Vagina (tissue), 2 donors: ENCODE measurements at regions not wholly inside any gene's neighbourhood (a gene's known extent, or its start where the extent isn't known, plus 50 kb on each side); places are given as distances from the start of the nearest gene placed in this dataset.

Source experiments
- DNase-seq, 2 donors: peaks; one replicate each; pipeline ENCODE4 v3.0.0-alpha.2; 2017; ENCODE audit errors: extremely low spot score in 2 of 2
- H3K27ac ChIP-seq: fragments of 200-600 bp; sonication (generic); one replicate; pipeline ENCODE4 v1.5.1; 2019
- H3K27me3 ChIP-seq: fragments of 200-600 bp; sonication (generic); one replicate; pipeline ENCODE4 v1.5.1; 2019
- H3K36me3 ChIP-seq, 2 donors: fragments of 200-600 bp; sonication (generic); one replicate each; pipeline ENCODE4 v1.5.1; 2017 to 2019
- H3K4me1 ChIP-seq: fragments of 200-600 bp; sonication (generic); one replicate; pipeline ENCODE4 v1.5.1; 2019
- H3K4me3 ChIP-seq, 2 donors: fragments of 200-600 bp; sonication (generic); 1 replicate in 1 of 2; 2 replicates in 1 of 2; pipeline ENCODE4 v1.5.1; 2016 to 2019
- H3K9me3 ChIP-seq: fragments of 200-600 bp; sonication (generic); one replicate; pipeline ENCODE4 v1.5.1; 2019
- POLR2A ChIP-seq, 2 donors: fragments of 450-650 bp; IDR thresholded peaks; one replicate each; pipeline ENCODE4 v1.6.1; 2017; ENCODE audit warnings: antibody characterized with exemption in 2 of 2, mild to moderate bottlenecking in 2 of 2, moderate library complexity in 2 of 2
- POLR2AphosphoS5 ChIP-seq, 2 donors: sonication (generic); formaldehyde crosslinking; IDR thresholded peaks; one replicate each; pipeline ENCODE4 v1.9.0; 2017; ENCODE audit warnings: antibody characterized with exemption in 2 of 2, mild to moderate bottlenecking in 2 of 2, low read depth in 1 of 2; ENCODE audit not compliant: insufficient read depth in 1 of 2
- intact Hi-C: fragments of 100-400 bp; cut with DNase I; formaldehyde crosslinking; loops from one replicate; pipeline ENCODE4 v1.15.1; 2023
- TF ChIP-seq, protein P1 (sequence below), 3 experiments: fragments of 450-650 bp in 2 of 3; fragments of 200-600 bp in 1 of 3; sonication (generic) in 1 of 3; IDR thresholded peaks; one replicate each; pipeline ENCODE4 v1.5.1; 2017 to 2019; ENCODE audit warnings: antibody characterized with exemption in 3 of 3, mild to moderate bottlenecking in 2 of 3, moderate library complexity in 2 of 3

DNA sequence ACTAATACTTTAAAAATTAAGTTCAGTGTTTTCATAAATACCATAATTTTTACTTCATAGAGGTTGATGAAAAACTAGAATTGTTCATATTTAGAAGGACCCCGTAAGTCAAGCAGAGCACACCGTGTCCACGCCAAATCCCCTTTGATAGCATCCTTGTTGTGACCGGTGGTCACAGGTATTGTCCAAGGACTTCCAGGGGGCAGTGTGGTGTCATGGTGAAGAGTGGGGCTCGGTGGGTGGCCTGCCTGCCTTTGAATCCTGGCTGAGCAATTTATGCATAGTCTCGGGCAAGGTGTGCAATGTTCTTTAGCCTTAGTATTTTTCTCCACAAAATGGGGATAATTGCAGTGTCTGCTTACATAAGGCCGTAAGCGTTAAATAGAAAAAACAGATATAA is 169.9 kb downstream of the KTN1 start:
- intact Hi-C loops, result no loop called here
- Histone ChIP-seq H3K36me3 (no peaks in the 10 kb centered on the region), H3K27ac (no peak overlapping the region), H3K4me3 (no peak overlapping the region), H3K27me3 (no peaks in the 10 kb centered on the region), H3K4me1 (no peaks in the 10 kb centered on the region), H3K9me3 (no peaks in the 10 kb centered on the region)
- DNase-seq, result no peak
- TF ChIP-seq, protein P1, sequence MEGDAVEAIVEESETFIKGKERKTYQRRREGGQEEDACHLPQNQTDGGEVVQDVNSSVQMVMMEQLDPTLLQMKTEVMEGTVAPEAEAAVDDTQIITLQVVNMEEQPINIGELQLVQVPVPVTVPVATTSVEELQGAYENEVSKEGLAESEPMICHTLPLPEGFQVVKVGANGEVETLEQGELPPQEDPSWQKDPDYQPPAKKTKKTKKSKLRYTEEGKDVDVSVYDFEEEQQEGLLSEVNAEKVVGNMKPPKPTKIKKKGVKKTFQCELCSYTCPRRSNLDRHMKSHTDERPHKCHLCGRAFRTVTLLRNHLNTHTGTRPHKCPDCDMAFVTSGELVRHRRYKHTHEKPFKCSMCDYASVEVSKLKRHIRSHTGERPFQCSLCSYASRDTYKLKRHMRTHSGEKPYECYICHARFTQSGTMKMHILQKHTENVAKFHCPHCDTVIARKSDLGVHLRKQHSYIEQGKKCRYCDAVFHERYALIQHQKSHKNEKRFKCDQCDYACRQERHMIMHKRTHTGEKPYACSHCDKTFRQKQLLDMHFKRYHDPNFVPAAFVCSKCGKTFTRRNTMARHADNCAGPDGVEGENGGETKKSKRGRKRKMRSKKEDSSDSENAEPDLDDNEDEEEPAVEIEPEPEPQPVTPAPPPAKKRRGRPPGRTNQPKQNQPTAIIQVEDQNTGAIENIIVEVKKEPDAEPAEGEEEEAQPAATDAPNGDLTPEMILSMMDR (IDR thresholded peaks at IDR 0.05), result no peak
- TF ChIP-seq POLR2AphosphoS5 (IDR thresholded peaks at IDR 0.05; ENCODE audit: insufficient read depth in 1 of 2, low read depth in 1 of 2) (no peak), POLR2A (IDR thresholded peaks at IDR 0.05) (no peak)

DNA sequence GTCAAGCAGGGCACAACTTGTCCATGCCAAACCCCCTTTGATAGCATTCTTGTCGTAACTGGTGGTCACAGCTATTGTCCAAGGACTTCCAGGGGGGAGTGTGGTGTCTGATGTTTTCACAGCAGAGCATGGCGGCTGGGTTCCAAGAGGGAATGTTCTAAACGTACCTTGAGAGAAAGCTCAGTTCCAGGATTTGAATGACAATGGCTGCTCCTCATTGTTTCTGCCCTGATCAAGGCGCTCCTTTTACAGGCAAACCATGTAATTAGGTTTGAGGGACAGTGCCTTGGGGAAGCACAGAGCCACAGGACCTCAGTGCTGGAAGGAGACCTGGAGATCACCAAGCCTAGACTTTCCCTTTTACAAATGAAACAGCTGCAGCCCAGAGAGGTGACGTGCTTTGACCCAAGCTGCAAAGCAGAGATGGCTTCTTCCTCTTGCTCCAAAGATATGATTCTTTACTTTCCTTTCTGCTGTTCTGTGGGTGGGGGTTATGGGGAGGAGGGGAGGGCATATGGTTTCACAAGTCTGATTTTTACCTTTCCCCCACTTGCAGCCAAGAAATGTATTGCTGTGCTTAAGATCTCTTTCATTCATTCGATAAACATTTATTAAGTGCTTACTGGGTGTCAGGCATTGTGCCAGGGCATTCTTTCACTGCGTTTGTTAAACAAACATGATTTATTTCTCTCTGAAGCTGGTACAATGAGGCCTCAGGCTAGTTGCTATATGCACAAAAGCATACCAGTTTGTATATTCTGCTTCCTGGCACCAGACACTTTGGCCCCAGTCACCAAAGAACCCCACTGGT is 172.8 kb downstream of the KTN1 start:
- DNase-seq, result no peak
- TF ChIP-seq POLR2A (IDR thresholded peaks at IDR 0.05) (no peak), POLR2AphosphoS5 (IDR thresholded peaks at IDR 0.05; ENCODE audit: insufficient read depth in 1 of 2, low read depth in 1 of 2) (no peak)
- TF ChIP-seq, protein P1 (IDR thresholded peaks at IDR 0.05), result no peak
- no peak overlapping the region for H3K27ac ChIP-seq
- H3K9me3 ChIP-seq, result no peaks in the 10 kb centered on the region
- no peaks in the 10 kb centered on the region for H3K4me1 ChIP-seq
- intact Hi-C loops, result no loop called here
- no peaks in the 10 kb centered on the region for H3K36me3 ChIP-seq
- no peaks in the 10 kb centered on the region for H3K27me3 ChIP-seq
- no peak overlapping the region for H3K4me3 ChIP-seq

DNA sequence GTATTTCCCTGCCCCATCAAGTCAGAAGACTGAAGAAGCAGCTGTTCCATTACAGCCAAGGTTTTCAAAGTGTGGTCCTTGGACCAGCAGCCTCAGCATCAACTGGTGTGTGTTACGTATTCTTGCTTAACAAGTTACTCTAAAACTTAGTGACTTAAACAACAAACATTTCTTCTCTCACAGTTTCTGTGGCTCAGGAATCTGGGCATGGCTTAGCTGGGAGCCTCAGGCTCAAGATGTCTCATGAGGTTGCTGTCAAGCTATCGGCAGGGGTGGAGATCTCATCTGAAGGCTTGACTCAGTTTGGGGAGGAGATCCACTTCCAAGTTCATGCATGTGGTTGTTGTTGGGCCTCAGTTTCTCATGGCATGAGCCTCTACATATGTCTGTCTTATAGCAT is 174.5 kb downstream of the KTN1 start:
- no peak for DNase-seq
- Histone ChIP-seq H3K4me1 (no peaks in the 10 kb centered on the region), H3K36me3 (no peaks in the 10 kb centered on the region), H3K9me3 (no peaks in the 10 kb centered on the region), H3K27me3 (no peaks in the 10 kb centered on the region), H3K27ac (no peak overlapping the region), H3K4me3 (no peak overlapping the region)
- TF ChIP-seq POLR2AphosphoS5 (IDR thresholded peaks at IDR 0.05; ENCODE audit: insufficient read depth in 1 of 2, low read depth in 1 of 2) (no peak), POLR2A (IDR thresholded peaks at IDR 0.05) (no peak)
- TF ChIP-seq, protein P1 (IDR thresholded peaks at IDR 0.05), result no peak
- intact Hi-C loops, result no loop called here

GRCh38 chr14:55754871-55755270 is 174.9 kb downstream of the KTN1 start:
- intact Hi-C loops, result no loop called here
- H3K27me3 ChIP-seq, result no peaks in the 10 kb centered on the region
- no peak for TF ChIP-seq POLR2A (IDR thresholded peaks at IDR 0.05)
- TF ChIP-seq POLR2AphosphoS5 (IDR thresholded peaks at IDR 0.05; ENCODE audit: insufficient read depth in 1 of 2, low read depth in 1 of 2), result no peak
- TF ChIP-seq, protein P1 (IDR thresholded peaks at IDR 0.05), result no peak
- no peak for DNase-seq
- no peak overlapping the region for H3K27ac ChIP-seq
- H3K4me3 ChIP-seq, result no peak overlapping the region
- no peaks in the 10 kb centered on the region for H3K36me3 ChIP-seq
- H3K4me1 ChIP-seq, result no peaks in the 10 kb centered on the region
- H3K9me3 ChIP-seq, result no peaks in the 10 kb centered on the region

GRCh38 chr14:55756078-55756477 is 176.1 kb downstream of the KTN1 start:
- Histone ChIP-seq H3K4me1 (no peaks in the 10 kb centered on the region), H3K4me3 (no peak overlapping the region), H3K27ac (no peak overlapping the region), H3K27me3 (no peaks in the 10 kb centered on the region), H3K36me3 (no peaks in the 10 kb centered on the region), H3K9me3 (no peaks in the 10 kb centered on the region)
- DNase-seq, result no peak
- TF ChIP-seq POLR2A (IDR thresholded peaks at IDR 0.05) (no peak), POLR2AphosphoS5 (IDR thresholded peaks at IDR 0.05; ENCODE audit: insufficient read depth in 1 of 2, low read depth in 1 of 2) (no peak)
- TF ChIP-seq, protein P1 (IDR thresholded peaks at IDR 0.05), result no peak
- intact Hi-C loops, result no loop called here
